ENCODE measurements at regions not wholly inside any gene's neighbourhood (a gene's known extent, or its start where the extent isn't known, plus 50 kb on each side); places are given as distances from the start of the nearest gene placed in this dataset.
"Not testable (repeated sequence)": the region's sequence is repeated elsewhere in the genome, so short reads cannot be mapped to it uniquely, and the experiment has no call there.

- no peaks in the 10 kb centered on the region for H3K4me1 Mint-ChIP-seq (ENCODE audit: low read depth, unreplicated experiment)
- no peak for TF ChIP-seq CTCF (IDR thresholded peaks at IDR 0.05; ENCODE audit: unreplicated experiment)
- peaks cover 3% of the 10 kb centered on the region for H3K9me3 Mint-ChIP-seq (ENCODE audit: low read depth, unreplicated experiment)
- no peak for DNase-seq
- no peak overlapping the region for H3K4me3 Mint-ChIP-seq (ENCODE audit: low read depth, unreplicated experiment)
- H3K36me3 Mint-ChIP-seq (ENCODE audit: insufficient read depth, unreplicated experiment) = no peaks in the 10 kb centered on the region
- H3K27me3 Mint-ChIP-seq (ENCODE audit: unreplicated experiment) = no peaks in the 10 kb centered on the region
- CTCF ChIA-PET = no interaction called here
- intact Hi-C loops (cut with micrococcal nuclease; ENCODE audit: unreplicated experiment) = no loop called here
- H3K27ac Mint-ChIP-seq (ENCODE audit: unreplicated experiment) = no peak overlapping the region
- BruUV-seq (replicated peaks) = no TSS peak
Observed at GRCh38 chr3:22007368-22007767, 256.4 kb upstream of the ZNF385D start.

- DNase-seq = no peak
- H3K27me3 Mint-ChIP-seq (ENCODE audit: unreplicated experiment) = no peaks in the 10 kb centered on the region
- TF ChIP-seq CTCF (IDR thresholded peaks at IDR 0.05; ENCODE audit: unreplicated experiment) = no peak
- CTCF ChIA-PET = no interaction called here
- H3K36me3 Mint-ChIP-seq (ENCODE audit: insufficient read depth, unreplicated experiment) = no peaks in the 10 kb centered on the region
- no TSS peak for BruUV-seq (replicated peaks)
- H3K4me1 Mint-ChIP-seq (ENCODE audit: low read depth, unreplicated experiment) = no peaks in the 10 kb centered on the region
- H3K9me3 Mint-ChIP-seq (ENCODE audit: low read depth, unreplicated experiment) = peaks cover 3% of the 10 kb centered on the region
- H3K27ac Mint-ChIP-seq (ENCODE audit: unreplicated experiment) = no peak overlapping the region
- no peak overlapping the region for H3K4me3 Mint-ChIP-seq (ENCODE audit: low read depth, unreplicated experiment)
- intact Hi-C loops (cut with micrococcal nuclease; ENCODE audit: unreplicated experiment) = no loop called here
Observed at GRCh38 chr3:22010997-22011396, 260.0 kb upstream of the ZNF385D start.

GRCh38 chr3:22012471-22012870, 261.5 kb upstream of the ZNF385D start:
- intact Hi-C loops (cut with micrococcal nuclease; ENCODE audit: unreplicated experiment) = no loop called here
- Mint-ChIP-seq H3K27me3 (ENCODE audit: unreplicated experiment) (no peaks in the 10 kb centered on the region), H3K4me3 (ENCODE audit: low read depth, unreplicated experiment) (no peak overlapping the region), H3K4me1 (ENCODE audit: low read depth, unreplicated experiment) (no peaks in the 10 kb centered on the region), H3K36me3 (ENCODE audit: insufficient read depth, unreplicated experiment) (no peaks in the 10 kb centered on the region), H3K9me3 (ENCODE audit: low read depth, unreplicated experiment) (peaks cover 3% of the 10 kb centered on the region), H3K27ac (ENCODE audit: unreplicated experiment) (no peak overlapping the region)
- CTCF ChIA-PET = no interaction called here
- TF ChIP-seq CTCF (IDR thresholded peaks at IDR 0.05; ENCODE audit: unreplicated experiment) = no peak
- no TSS peak for BruUV-seq (replicated peaks)
- no peak for DNase-seq

DNA sequence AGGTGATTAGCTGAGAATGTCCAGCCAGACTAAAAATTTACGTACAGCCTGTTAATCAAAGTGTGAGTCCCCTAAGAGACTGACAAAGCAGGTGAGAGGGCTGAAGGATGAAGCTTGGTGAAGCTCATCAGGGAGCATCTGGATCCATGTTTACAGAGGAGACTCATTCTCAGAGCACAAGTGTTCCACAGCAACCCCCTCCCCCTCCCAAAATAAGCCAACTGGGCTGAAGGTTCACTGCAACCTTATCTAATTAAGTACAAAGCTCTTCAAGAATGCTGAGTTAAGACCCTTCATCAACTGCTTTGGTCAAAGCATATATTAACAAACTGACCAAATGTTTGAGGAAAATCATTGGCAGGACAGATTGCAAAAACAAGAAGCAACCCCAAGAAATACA, 262.6 kb upstream of the ZNF385D start:
- intact Hi-C loops (cut with micrococcal nuclease; ENCODE audit: unreplicated experiment) = no loop called here
- Mint-ChIP-seq H3K27ac (ENCODE audit: unreplicated experiment) (no peak overlapping the region), H3K4me1 (ENCODE audit: low read depth, unreplicated experiment) (no peaks in the 10 kb centered on the region), H3K27me3 (ENCODE audit: unreplicated experiment) (no peaks in the 10 kb centered on the region), H3K36me3 (ENCODE audit: insufficient read depth, unreplicated experiment) (no peaks in the 10 kb centered on the region), H3K4me3 (ENCODE audit: low read depth, unreplicated experiment) (no peak overlapping the region), H3K9me3 (ENCODE audit: low read depth, unreplicated experiment) (peaks cover 2% of the 10 kb centered on the region)
- TF ChIP-seq CTCF (IDR thresholded peaks at IDR 0.05; ENCODE audit: unreplicated experiment) = no peak
- no TSS peak for BruUV-seq (replicated peaks)
- CTCF ChIA-PET = no interaction called here
- no peak for DNase-seq

DNA sequence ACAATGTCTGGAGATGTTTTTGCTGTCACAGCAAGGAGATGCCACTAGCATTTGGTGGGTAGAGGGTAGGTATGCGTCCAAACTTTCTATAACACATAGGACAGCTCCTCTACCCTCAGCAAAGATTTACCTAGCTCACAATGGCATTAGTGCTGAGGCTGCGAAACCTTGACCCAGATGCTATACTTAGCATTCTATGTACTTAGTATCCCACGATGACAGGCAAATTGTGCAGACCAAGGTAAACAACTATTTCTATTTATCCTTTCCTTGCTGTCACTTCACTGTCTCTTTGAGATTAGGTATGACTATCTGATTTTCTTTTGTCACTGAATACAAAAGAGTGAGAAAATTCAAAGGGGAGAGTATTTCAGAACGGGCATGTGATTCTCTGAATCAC, 265.2 kb upstream of the ZNF385D start:
- no peak for DNase-seq
- H3K36me3 Mint-ChIP-seq (ENCODE audit: insufficient read depth, unreplicated experiment) = no peaks in the 10 kb centered on the region
- no TSS peak for BruUV-seq (replicated peaks)
- TF ChIP-seq CTCF (IDR thresholded peaks at IDR 0.05; ENCODE audit: unreplicated experiment) = no peak
- no peak overlapping the region for H3K4me3 Mint-ChIP-seq (ENCODE audit: low read depth, unreplicated experiment)
- H3K9me3 Mint-ChIP-seq (ENCODE audit: low read depth, unreplicated experiment) = no peaks in the 10 kb centered on the region
- H3K27ac Mint-ChIP-seq (ENCODE audit: unreplicated experiment) = no peak overlapping the region
- intact Hi-C loops (cut with micrococcal nuclease; ENCODE audit: unreplicated experiment) = no loop called here
- no peaks in the 10 kb centered on the region for H3K27me3 Mint-ChIP-seq (ENCODE audit: unreplicated experiment)
- CTCF ChIA-PET = no interaction called here
- no peaks in the 10 kb centered on the region for H3K4me1 Mint-ChIP-seq (ENCODE audit: low read depth, unreplicated experiment)

- H3K27ac Mint-ChIP-seq (ENCODE audit: unreplicated experiment); intact Hi-C loops (cut with micrococcal nuclease; ENCODE audit: unreplicated experiment); H3K4me3 Mint-ChIP-seq (ENCODE audit: low read depth, unreplicated experiment); H3K27me3 Mint-ChIP-seq (ENCODE audit: unreplicated experiment); H3K36me3 Mint-ChIP-seq (ENCODE audit: insufficient read depth, unreplicated experiment); DNase-seq; BruUV-seq (replicated peaks); H3K4me1 Mint-ChIP-seq (ENCODE audit: low read depth, unreplicated experiment); H3K9me3 Mint-ChIP-seq (ENCODE audit: low read depth, unreplicated experiment): not testable (repeated sequence)
- CTCF ChIA-PET = interaction anchor here (0.6 kb wide), 1 partner anchor 412 kb away, joined by 3 read pairs; no protein-coding TSS in a partner anchor
Observed at GRCh38 chr3:22024638-22025037, 273.6 kb upstream of the ZNF385D start.

Measured in Calu3 (cell line).